Heart right ventricle (tissue), 16 donors: ENCODE measurements at regions not wholly inside any gene's neighbourhood (a gene's known extent, or its start where the extent isn't known, plus 50 kb on each side); places are given as distances from the start of the nearest gene placed in this dataset.

Experiments used
- ATAC-seq, 8 donors: fragments of 200-7000 bp; cut with Tn5 transposase; one replicate each; pipeline ENCODE4 v1.9.1; 2020; ENCODE audit warnings: mild to moderate bottlenecking in 8 of 8, moderate library complexity in 8 of 8, moderate number of reproducible peaks in 1 of 8
- DNase-seq, 2 donors: peaks; one replicate each; pipeline ENCODE4 v3.0.0-alpha.2; 2020
- H3K27ac ChIP-seq, 10 donors: fragments of 200-600 bp; sonication (generic) in 2 of 10; one replicate each; pipeline versions ENCODE4 v1.5.0 to v1.8.0; 2020 to 2022; ENCODE audit warnings: mild to moderate bottlenecking in 3 of 10
- H3K27me3 ChIP-seq, 7 donors: fragments of 200-600 bp; one replicate each; pipeline ENCODE4 v1.8.0; 2021 to 2022; ENCODE audit warnings: mild to moderate bottlenecking in 2 of 7
- H3K36me3 ChIP-seq, 9 donors: fragments of 200-600 bp; sonication (generic) in 1 of 9; one replicate each; pipeline versions ENCODE4 v1.5.0 to v1.8.0; 2020 to 2022; ENCODE audit warnings: mild to moderate bottlenecking in 2 of 9
- H3K4me1 ChIP-seq, 9 donors: fragments of 200-600 bp; sonication (generic) in 1 of 9; one replicate each; pipeline versions ENCODE4 v1.5.0 to v1.8.0; 2020 to 2022; ENCODE audit warnings: mild to moderate bottlenecking in 4 of 9
- H3K4me3 ChIP-seq, 10 donors: fragments of 200-600 bp; sonication (generic) in 2 of 10; one replicate each; pipeline versions ENCODE4 v1.5.0 to v1.8.0; 2020 to 2022; ENCODE audit warnings: mild to moderate bottlenecking in 7 of 10, moderate library complexity in 2 of 10
- H3K9me3 ChIP-seq, 11 donors: fragments of 200-600 bp in 10 of 11; sonication (generic) in 2 of 11; one replicate each; pipeline versions ENCODE4 v1.5.0 to v1.8.0; 2013 to 2022; ENCODE audit warnings: mild to moderate bottlenecking in 2 of 11, control low read depth in 1 of 11, moderate library complexity in 1 of 11
- WGBS, 2 donors: extraction: QIAGEN DNeasy Blood & Tissue Kit; methylation state at CpG; one replicate each; pipeline ENCODE4 v1.1.7; 2013; ENCODE audit warnings: inconsistent platforms in 1 of 2; 5-methylcytosine and 5-hydroxymethylcytosine counted together
- intact Hi-C, 10 donors: fragments of 100-400 bp; cut with DNase I; formaldehyde crosslinking; loops; one replicate each; pipeline versions ENCODE4 v1.11.1 to v1.14.2; 2022
- TF ChIP-seq, protein P1 (sequence below), 9 donors: fragments of 200-600 bp; sonication (generic) in 2 of 9; IDR thresholded peaks; one replicate each; pipeline versions ENCODE4 v1.5.0 to v1.8.0; 2021 to 2022; ENCODE audit warnings: antibody characterized with exemption in 9 of 9, mild to moderate bottlenecking in 5 of 9, moderate library complexity in 1 of 9
- donor health status: Arrhythmogenic right ventricular cardiomyopathy.
- donor health status: ischemic (EF 13 %, LVEDD 7.1; RV severe dilation, severe dysfunction).
- donor health status: healthy with polysubstance abuse.
- donor health status: DM: no; HTN: yes; CAD: no.
- donor health status: DM: no; HTN: no; CAD: no.
- donor health status: ischemic (EF 25% LVEDD 6.9; RV normal size, moderate dysfunction).
- donor health status: ischemic (EF 25% LVEDD 5.7; RV mildly dilated, moderate dysfunction).
- donor health status: healthy.
- donor health status: DM: yes; HTN: yes; CAD: no.
- donor health status: Ischemic cardiomyopathy.
- donor health status: ischemic (EF 35%, LVEDD 5.7; RV mildly dilated, moderate dysfunction).
- donor health status: nonischemic (EF 11% LVEDD 7.7; RV severe dilation, severe dysfunction).
- donor health status: DM: yes; HTN: yes; CAD: no.
- donor health status: PGD.
- donor health status: ischemic (EF 29% LVEDD 5.4; RV normal size, mild dysfunction).
- donor health status: nonischemic (EF 23%, LVEDD 6.1; RV moderate dilation, normal function).

GRCh38 chr16:54821731-54822130 lies 108.9 kb upstream of the IRX5 start:
- WGBS, 2 donors, result 84 to 86% methylated on average over 2 of the region's 2 CpGs
- Histone ChIP-seq H3K36me3 (no peaks in the 10 kb centered on the region), H3K4me1 (no peaks in the 10 kb centered on the region), H3K27ac (no peak overlapping the region), H3K4me3 (no peak overlapping the region), H3K9me3 (no peaks in the 10 kb centered on the region), H3K27me3 (no peaks in the 10 kb centered on the region)
- ATAC-seq (no peak), DNase-seq (no peak)
- TF ChIP-seq, protein P1, sequence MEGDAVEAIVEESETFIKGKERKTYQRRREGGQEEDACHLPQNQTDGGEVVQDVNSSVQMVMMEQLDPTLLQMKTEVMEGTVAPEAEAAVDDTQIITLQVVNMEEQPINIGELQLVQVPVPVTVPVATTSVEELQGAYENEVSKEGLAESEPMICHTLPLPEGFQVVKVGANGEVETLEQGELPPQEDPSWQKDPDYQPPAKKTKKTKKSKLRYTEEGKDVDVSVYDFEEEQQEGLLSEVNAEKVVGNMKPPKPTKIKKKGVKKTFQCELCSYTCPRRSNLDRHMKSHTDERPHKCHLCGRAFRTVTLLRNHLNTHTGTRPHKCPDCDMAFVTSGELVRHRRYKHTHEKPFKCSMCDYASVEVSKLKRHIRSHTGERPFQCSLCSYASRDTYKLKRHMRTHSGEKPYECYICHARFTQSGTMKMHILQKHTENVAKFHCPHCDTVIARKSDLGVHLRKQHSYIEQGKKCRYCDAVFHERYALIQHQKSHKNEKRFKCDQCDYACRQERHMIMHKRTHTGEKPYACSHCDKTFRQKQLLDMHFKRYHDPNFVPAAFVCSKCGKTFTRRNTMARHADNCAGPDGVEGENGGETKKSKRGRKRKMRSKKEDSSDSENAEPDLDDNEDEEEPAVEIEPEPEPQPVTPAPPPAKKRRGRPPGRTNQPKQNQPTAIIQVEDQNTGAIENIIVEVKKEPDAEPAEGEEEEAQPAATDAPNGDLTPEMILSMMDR (IDR thresholded peaks at IDR 0.05), result no peak
- intact Hi-C loops, result no loop called here

GRCh38 chr16:54817940-54818574 lies 112.6 kb upstream of the IRX5 start:
- H3K27me3 ChIP-seq, result no peaks in the 10 kb centered on the region
- H3K36me3 ChIP-seq, result no peaks in the 10 kb centered on the region
- H3K4me1 ChIP-seq, result no peaks in the 10 kb centered on the region
- 69 to 71% methylated on average over 17 of the region's 17 CpGs for WGBS, 2 donors
- TF ChIP-seq, protein P1 (IDR thresholded peaks at IDR 0.05), result no peak
- H3K27ac ChIP-seq, result no peak overlapping the region
- no peak overlapping the region for H3K4me3 ChIP-seq
- DNase-seq, result no peak
- intact Hi-C loops, result loop anchor here in 8 of 10 donors (5.0 to 10.0 kb wide), 7 partner anchors 109 to 863 kb away; partner anchors contain the start of gene IRX3 (in 4 of the 8)
- no peaks in the 10 kb centered on the region for H3K9me3 ChIP-seq
- no peak for ATAC-seq

GRCh38 chr16:54817432-54817831 lies 113.2 kb upstream of the IRX5 start:
- intact Hi-C loops, result loop anchor here in 8 of 10 donors (5.0 to 10.0 kb wide), 7 partner anchors 110 to 863 kb away; partner anchors contain the start of gene IRX3 (in 4 of the 8)
- no peaks in the 10 kb centered on the region for H3K36me3 ChIP-seq
- H3K9me3 ChIP-seq, result no peaks in the 10 kb centered on the region
- H3K4me1 ChIP-seq, result no peaks in the 10 kb centered on the region
- no peaks in the 10 kb centered on the region for H3K27me3 ChIP-seq
- peak; percentile 41 to 72 (median 54) for ATAC-seq
- TF ChIP-seq, protein P1 (IDR thresholded peaks at IDR 0.05), result peak in 7 of 9 donors; percentile 22 to 57 (median 44)
- WGBS, 2 donors, result 55 to 61% methylated on average over 10 of the region's 10 CpGs
- H3K27ac ChIP-seq, result no peak overlapping the region
- peak in 1 of 2 donors; percentile 7 for DNase-seq
- no peak overlapping the region for H3K4me3 ChIP-seq

- ATAC-seq, result no peak
- Histone ChIP-seq H3K9me3 (no peaks in the 10 kb centered on the region), H3K4me3 (no peak overlapping the region), H3K27ac (no peak overlapping the region), H3K4me1 (no peaks in the 10 kb centered on the region), H3K27me3 (no peaks in the 10 kb centered on the region), H3K36me3 (no peaks in the 10 kb centered on the region)
- DNase-seq, result no peak
- intact Hi-C loops, result loop anchor here in 8 of 10 donors (5.0 to 10.0 kb wide), 7 partner anchors 111 to 862 kb away; partner anchors contain the start of gene IRX3 (in 4 of the 8)
- TF ChIP-seq, protein P1 (IDR thresholded peaks at IDR 0.05), result no peak
- 71 to 73% methylated on average over 3 of the region's 3 CpGs for WGBS, 2 donors
These were observed 114.2 kb upstream of the IRX5 start for GRCh38 chr16:54816471-54816870.
